Stimulated activated CD8-positive, alpha-beta memory T cell treated with anti-CD3 and anti-CD28 coated beads, Interleukin-12 subunit alpha, Interleukin-12 subunit beta, amount 100 ng/mL, for 1 hour (primary cell): ENCODE measurements at regions not wholly inside any gene's neighbourhood (a gene's known extent, or its start where the extent isn't known, plus 50 kb on each side); places are given as distances from the start of the nearest gene placed in this dataset.

Source experiments
- DNase-seq: peaks from one replicate; pipeline ENCODE4 v3.0.0-alpha.2; 2020; ENCODE audit warnings: low read depth

DNA sequence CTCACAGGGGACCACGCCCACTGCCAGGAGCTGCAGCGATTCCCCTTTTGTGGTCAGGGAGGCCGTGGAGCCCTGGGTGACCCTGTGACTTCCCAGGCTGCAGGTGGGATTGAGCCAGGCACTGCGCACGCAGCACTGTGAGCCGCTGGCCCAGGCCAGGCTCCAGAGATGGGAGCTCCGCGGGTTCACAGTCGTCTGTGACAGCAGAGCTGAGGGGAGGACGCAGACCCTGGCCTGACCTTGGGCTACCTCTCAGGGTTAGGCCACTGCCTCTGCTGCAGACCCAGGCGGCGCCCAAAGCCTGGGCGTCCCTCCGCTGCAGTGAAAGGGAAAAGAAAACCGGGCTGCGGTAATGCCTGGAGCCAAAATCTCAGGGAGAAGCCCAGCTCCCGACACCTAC, 107.5 kb upstream of the GPR26 start:
- DNase-seq: no peak

DNA sequence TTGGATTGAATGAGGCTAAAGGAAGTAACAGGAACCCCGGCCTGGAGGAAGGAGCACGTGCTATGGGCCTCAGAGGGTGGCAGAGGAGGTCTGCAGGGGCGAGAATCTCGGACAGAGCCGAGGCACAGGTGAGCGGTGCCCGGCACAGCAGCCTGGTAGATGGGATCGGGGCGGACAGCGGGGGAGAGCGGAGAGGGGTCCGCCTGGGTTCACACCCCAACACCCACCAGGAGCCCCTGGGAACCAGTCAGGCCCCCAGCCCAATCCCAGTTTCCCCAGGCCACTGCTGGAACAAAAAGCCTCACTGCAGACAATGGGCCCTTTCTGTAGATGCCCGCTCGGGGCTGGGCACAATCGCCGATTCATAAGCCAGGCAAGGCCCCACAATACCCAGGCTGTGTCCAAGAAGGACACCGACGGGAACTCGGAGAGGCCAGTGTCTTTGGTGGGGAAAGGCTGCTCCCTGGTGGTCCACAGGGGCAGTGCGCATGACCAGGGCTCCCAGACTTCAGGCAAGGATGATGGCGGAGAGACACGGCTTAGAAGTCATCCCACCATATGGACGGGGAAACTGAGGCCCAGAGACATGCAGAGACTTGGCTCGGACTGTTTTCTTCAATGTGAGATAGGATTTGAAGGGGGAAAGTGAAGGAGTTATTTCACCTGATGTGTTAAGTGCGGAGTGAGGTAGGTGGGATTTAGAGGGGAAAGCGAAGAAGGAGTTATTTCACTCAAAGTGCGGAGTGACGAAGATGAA, 106.9 kb upstream of the GPR26 start:
- DNase-seq: peak; percentile 46

DNA sequence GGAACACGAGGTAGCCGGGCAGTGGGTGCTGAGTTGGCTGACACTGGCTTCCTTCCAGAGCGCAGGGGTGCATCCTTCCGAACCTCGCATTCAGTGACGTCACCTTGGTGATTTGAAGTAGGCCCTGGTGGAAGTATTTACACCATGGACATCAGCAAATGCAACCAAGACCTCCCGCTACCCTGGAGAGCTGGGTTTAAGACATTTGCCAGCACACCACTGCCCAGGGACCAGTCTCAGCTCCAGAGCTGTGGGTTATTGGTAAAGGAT, 106.4 kb upstream of the GPR26 start:
- DNase-seq: no peak

DNA sequence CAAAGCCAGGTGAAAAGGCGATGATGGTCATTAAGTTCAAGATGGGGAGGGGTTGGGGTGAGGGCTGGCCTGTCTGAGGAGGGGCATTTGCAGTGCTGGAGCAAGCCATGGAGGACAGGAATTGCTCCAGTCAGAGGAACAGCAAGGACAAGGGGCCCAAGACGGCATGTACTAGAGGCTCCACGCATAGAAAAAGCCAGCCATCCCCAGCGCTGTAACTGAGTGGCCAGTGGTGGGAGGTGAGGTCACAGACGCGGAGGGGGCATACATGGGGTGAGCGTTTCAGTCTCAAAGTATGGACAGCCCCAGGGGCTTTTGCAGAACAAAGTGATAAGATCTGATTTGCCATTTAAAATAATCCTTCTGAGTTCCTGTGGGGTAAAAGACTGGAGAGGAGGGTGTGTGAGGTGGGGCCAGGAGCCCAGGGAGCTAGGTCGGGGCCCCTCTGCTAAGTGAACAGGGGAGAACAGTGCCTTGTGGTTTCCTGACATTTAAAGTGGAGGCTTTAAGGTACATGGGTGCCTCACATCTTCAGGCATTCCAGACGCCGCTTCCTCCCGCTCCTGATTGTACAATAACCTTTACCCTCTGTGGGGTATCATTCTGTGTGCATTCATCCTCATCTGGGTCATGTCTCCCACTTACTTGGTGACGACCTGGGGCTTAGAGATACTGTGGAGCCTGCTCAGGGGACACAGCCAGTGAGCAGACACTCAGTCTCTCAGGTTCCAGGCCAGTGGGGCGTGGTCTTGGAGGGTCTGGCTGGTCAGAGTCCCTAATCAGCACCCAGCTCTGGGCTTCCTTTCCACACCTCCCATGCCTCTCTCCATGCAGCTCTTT, 105.6 kb upstream of the GPR26 start:
- DNase-seq: no peak

DNA sequence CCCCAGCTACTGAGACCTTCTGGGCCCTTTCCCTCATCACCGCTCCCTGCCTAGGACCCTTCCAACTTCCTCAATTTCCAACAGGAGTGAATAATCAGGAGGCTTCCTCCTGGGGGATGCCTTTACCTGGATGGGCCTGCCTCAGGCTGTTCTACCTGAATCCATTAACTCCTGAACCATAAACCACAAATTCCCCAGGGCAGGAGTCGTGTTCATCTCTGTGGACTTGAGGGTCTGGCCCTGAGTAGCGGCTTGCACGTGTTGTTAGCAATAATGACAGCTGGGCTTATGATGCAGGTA, 105.1 kb upstream of the GPR26 start:
- no peak for DNase-seq

DNA sequence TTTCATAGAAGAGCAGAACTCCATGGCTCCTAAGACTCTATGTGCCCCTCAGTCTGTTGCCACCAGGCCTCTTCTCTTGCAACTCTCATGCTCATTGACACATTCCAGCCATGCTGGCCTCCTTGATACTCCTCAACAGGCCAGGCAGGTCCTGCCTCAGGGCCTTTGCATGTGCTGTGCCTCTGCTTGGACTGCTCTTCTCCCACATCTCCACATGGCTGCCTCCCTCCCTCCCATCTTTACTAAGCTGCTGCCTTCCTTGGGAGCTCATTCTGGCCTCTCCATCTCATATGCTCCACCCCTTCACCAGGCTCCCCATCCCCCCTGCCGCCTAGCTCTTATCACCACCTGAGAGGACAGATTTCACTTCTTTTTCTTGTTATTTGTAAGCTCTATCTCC, 103.8 kb upstream of the GPR26 start:
- DNase-seq: no peak

DNA sequence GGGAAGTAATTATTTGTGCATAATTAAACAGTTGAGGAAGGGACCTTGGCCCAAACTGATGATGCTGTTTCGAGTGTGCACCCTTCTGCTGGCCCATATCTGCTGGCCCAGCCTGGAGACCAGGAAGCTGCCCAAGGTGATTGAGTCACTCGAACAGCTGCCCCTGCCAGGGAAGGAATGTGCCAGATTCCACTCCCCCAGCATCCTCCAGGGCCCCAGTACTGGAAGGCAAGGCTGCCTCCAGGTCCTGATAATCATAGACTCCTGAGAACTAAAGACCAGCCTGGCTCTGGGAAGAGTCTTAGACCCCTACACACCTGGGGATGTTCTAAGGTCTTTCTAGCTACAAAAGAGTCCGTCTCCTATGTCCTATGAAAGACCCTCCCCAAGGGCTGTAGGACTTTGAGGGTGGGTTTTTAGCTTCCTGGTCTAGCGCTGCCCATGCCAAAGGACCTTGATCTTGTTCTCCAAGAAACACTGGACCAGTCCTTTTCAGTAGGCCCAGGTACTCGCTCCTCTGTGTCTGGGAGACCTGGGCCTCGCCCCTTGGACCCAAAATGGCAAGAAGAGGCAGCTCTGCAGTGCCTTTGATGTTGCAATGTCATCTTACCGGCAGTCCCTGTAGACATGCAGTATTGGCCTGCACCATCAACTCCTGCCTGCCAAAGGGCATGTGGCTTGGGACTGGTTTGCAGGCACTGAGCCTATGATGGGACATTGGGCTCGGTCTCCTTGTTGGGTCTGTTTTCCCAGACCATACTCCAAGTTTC, 103.2 kb upstream of the GPR26 start:
- DNase-seq: no peak

DNA sequence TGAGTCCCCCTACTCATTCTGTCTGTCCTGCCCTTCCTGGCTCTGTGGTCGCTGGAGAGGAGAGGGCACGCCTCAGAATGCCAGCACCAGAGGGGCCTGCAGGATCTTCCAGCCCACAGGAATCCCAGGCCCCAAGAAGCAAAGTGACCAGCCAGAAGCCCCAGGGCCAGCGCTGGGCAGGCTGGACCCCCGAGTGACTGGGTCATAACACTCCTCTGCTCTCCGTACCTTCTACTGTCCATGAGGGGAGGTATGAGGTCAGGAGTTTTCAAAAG, 102.6 kb upstream of the GPR26 start:
- no peak for DNase-seq

DNA sequence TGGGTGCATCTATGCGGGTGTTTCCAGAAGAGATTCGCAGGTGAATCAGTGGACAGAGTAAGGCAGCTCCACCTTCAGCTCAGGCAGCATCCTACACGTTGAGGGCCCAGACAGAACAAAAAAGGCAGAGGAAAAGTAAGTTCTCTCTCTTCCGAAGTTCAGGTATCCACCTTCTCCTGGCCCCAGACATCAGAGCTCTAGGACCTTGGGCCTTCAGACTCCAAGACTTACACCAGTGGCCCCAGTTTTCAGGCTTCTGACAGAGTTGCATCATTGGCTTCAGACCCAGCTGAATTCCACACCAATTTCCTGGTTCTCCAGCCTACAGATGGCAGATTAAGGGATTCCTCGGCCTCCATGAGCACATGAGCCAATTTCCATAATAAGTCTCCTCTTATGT, 102.2 kb upstream of the GPR26 start:
- DNase-seq: no peak

DNA sequence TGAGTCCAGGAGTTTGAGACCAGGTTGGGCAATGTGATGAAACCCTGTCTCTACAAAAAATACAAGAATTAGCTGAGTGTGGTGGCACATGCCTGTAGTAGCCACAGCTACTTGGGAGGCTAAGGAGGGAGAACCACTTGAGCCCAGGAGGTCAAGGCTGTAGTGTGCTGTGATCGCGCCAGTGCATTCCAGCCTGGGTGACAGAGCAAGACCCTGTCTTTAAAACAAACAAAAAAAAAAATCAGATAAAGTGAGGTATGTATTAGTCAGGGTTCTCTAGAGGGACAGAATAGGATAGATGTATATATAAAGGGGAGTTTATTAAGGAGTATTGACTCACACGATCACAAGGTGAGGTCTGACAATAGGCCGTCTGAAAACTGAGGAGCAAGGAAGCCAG, 101.5 kb upstream of the GPR26 start:
- no peak for DNase-seq

DNA sequence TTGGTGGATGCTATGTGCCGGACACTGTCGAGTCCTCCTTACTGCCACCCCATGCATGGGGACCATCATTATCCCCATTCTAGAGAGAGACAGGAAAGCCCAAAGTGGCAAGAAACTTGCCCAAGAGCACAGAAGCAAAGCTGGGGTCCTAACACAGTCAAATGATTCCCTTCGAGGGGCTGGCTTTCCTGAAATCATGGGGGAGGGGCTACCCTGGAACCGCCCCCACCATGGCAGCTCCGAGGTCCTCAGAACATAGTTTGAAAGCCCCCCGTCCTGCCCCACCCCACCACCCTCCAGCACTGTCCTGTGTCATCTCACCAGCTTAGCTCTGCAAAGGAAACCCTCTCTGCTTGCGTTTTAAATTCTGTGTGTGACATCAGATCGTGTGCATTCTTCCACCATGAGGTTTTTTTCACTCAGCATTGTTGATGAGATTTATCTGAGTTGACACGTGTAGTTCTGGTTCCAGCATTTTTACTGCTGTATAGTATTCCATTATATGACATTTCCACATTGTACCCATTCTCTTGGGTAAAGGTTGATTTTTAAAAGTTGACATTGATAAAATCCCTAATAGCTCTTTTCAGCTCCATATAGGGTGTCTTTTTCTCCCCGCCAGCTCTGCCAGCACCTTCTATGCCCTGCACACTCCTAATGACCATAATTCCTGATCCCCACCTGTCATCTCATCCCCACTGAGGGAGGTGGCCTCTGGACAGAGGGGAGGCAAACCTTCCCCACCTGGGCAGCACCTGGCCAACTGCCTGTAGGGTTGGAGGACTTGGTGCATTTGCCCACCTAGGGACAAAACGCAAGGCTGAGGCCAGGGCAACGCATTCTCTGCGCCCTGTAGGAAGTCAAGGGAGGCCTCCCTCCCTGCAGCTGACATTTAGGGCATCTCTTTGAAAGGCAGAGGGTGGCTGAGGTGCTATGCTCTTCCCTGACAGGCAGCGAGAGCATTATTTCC, 100.2 kb upstream of the GPR26 start:
- no peak for DNase-seq

DNA sequence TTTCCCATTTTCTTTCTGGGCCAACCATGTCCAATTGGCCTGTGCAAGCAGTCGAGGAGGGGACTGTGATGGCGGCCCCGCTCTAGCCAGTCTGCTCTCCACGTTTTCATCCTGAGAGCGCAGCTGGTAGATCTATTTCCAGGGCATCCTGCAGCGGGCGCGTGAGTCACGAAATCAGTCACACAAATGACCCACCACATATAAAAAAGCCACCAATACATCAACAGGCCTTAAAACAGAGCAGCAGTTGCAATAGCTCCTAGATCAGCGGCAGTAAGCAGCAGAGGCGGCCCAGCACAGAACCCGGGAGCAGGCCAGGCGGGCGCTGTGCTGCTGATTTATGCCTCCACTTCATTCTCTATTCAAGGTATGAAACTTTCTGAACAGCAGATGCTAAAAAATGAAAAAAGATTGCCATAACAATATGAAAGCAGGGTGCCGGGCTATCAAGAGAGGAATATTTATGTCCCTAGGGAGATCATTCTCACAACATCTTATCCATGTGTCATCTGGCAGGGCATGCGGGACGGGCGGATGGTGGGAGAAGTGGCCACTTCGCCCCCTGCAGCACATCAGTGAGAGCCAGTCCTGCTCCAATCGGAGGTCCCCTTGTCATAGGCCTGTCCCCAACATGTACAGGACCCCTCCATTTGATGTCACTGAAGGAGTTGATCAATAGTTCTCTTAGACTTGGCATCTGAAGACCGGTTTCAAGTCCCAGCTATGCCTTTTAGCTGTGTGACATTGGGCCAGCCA, 98.0 kb upstream of the GPR26 start:
- no peak for DNase-seq

DNA sequence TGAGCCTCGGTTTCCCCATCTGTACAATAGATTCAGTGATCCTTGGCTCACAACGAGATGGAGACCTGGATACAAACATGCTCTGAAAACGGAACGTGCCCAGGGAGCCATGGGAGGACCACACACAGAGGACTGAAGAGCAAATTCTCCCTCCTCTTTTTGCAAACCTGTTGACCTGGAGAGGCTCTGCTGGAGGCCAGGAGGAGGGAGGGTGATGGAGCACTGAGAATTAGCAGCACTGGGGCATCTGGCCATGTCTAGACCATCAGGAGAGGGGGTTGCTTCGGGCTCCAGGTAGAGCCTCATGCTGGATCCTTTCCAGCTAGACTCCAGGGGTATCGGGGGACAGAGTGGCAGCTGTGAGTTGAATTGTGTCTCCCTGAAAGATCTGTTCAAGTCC, 97.4 kb upstream of the GPR26 start:
- DNase-seq: no peak

DNA sequence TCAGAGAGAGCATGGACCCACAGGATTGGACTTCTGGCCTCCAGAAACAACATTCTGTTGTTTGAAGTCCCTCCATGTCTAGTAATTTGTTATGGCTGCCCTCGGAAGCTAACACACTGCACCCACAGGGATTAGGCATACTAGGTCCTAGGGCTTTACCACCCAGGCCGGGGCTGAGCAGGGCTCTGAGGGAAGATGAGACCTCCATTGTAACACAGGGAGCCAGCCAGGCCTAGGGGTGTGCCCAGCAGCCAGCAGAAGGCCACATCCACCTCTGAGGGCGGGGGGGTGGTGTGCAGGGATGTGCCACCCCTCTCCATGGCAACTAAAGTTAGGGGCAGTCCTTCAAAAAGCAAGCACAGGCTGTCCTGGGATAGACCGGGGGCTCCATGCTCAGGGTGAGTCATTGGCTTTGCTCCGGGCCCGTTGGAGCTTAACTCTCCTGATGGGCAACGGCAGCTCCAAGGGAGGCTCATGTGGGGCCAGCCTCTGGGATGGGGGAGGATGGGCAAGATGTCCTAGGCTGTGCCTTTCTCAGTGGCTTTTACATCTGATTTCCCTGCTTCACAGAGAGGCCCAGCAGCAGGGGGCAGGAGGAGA, 96.6 kb upstream of the GPR26 start:
- no peak for DNase-seq

DNA sequence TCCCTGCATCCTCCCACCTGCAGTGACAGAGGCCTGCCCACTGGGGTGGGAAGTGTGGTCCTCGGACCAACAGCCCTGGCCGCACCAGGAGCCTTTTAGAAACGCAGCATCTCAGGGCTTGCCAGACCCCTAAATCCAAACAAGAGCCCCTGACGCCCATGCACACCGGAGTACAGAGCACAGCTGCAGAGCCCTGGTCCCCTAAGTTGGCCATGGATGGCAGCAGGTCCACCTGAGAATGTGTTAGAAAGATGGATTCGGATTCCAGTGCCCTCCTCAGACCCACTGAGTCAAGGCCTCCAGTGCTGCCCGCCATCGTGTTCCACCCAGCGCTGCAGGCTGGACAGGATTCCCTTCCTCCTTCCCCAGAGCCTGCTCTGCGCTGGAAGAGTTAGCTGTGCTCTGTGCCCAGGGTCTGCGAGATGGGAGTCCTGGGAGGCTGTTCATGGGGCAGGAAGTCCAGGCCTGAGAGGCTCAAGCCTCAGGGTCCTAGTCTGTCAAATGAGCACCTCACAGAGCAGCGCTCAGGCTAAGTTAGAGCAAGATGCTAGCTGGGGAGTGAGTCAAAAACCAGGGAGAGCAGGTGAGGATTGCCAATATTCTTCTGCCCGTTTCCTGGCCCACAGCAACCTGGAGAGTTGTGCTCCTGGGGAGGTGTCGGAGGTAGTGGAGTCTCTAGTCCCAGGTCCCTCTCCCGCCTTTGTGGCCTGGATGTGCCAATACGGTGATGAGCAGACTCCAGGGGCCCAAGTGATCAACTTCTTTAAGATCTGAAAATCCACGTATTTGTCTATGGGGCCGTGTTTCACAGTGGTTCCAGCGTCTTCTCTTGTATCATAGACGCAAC, 95.9 kb upstream of the GPR26 start:
- DNase-seq: no peak

DNA sequence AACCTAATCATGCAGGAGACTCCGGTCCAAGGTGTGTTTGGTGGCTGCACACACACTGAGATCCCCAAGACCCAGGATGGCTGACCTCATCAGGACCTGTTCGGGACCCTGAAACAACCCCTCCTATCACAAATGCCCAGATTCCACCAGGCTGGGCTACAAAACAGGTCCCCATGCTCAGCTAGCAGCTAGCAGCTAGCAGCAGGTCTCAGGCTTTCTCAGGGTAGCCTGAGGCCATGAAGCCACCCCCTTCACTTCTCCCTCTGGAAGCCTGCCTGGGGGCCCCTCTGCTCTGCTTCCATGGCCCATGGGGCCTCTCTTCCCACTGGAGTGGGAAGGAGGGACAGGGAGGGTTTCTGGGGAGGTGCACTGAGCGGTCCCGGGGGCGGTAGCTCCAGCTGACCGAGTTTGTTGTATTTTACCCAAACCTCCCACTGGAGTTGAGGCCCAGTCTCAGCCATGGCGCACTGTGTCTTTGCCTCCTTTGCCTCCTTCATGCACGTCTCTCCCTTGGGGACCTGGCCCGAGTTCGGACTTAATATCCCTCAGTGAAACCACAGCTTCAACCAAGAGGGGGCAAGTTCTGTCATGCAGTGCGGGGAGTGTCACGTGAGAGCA, 95.1 kb upstream of the GPR26 start:
- no peak for DNase-seq

DNA sequence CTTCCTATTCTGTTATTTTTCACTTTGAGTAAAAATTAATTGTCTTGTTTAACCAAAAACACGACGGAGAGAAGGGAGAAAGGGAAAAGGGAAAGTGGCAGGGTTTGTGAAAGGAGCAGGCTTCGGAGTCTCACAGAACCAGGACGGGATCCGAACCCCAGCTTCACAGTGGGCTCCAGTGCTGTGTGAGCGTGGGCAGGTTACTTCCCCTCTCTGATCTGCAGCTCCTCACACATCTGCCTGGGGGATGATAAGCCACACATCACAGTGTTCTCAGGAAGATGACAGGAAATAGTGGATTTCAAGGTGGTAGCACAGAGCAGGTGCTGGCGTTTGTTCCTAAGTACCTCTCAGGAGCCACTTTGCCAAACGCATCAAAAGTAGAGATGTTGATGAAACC, 94.2 kb upstream of the GPR26 start:
- no peak for DNase-seq

DNA sequence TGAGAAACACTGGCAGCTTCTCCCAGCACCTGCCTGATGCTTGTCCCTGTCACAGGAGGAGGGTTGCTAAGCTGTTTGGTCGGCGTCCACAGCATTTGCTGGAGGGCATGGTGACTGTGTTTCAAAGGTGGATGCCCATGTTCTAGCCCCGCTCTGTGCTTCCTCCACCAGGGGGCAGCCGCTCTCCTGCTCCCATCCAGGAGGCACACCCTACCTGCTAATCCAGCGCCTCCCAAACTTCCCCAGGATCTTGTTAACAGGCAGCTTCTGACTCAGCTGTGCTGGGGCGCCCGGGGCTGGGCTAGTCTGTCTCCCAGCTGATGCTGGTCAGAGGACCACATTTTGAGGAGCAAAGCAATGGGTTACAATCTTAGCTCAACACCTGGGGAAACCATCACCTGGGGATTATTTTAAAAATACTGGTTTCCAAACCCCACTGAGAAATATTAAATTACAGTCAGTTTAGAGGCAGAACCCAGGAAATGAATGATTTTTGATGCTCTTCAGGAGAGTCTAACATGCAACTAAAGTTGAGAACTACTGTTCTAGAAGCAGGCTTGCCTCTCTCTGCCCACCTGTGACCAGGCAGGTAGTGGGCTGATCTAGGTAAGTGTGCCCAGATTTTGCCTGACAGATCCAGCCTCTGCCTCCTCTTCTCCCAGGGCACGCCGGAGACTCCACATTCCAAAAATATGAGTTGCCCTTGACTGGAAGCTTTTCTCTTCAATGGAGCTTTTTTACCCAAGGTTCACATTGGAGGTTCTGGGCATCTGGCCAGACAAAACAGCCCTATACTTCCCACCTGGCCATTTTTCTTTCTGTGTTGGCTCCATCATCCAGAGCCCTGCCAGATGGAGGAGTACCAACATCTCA, 92.7 kb upstream of the GPR26 start:
- peak; percentile 10 for DNase-seq
